ENCODE measurements at regions not wholly inside any gene's neighbourhood (a gene's known extent, or its start where the extent isn't known, plus 50 kb on each side); places are given as distances from the start of the nearest gene placed in this dataset.

DNA sequence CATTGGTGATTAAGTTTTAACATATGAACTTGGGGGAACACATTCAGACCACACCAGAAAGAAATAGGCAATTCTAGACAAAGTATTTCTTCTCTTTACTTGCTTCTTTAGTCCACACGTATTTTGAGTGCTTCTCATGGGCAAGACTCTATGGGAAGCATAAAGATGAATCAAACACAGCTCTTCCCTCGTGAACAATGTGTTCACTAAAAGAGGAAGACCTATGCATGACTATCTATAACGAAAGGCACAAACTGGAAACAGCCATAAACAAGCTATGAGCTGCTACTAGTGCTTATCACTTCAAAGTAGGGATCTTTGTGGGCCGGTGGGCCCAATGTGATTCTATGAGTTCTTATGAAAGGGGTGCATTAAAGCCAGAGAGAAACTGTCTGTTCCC lies 53.0 kb upstream of the PRDX6 start:
- DNase-seq: no peak

GRCh38 chr1:173424782-173425407 lies 52.2 kb upstream of the PRDX6 start:
- DNase-seq: no peak

DNA sequence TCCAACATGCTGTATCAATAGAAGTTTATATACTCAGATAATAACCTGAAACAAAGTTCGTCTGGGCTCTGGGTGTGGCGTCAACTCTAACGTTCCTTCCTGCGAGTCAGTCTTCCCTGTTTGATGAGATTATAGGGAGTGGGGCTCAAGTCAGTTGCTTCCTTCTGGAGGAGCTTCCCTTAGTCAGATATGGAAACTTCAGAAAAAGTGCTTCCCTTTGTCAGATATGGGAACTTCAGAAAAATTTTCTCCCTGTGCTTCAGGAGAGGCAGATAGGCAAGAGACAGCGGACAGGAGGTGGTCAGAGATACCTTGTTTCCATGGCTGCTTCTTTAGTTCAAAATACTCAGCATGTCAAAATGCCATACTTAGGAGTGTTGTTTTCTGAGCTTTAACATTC lies 51.1 kb upstream of the PRDX6 start:
- DNase-seq: no peak

- DNase-seq: no peak
Observed at GRCh38 chr1:173427146-173428054, 49.7 kb upstream of the PRDX6 start.
